HEK293 (cell line): ENCODE measurements at regions not wholly inside any gene's neighbourhood (a gene's known extent, or its start where the extent isn't known, plus 50 kb on each side); places are given as distances from the start of the nearest gene placed in this dataset.

ENCODE experiments used
- CTCF ChIA-PET: fragments of 350-600 bp; formaldehyde crosslinking; extraction: SDS; loops from one replicate; lab custom pipeline; 2021; ENCODE audit warnings: antibody characterized with exemption; lab: Yijun Ruan, JAX
- POLR2A ChIA-PET: fragments of 300-600 bp; formaldehyde crosslinking; extraction: SDS; loops from one replicate; lab custom pipeline; 2020; ENCODE audit warnings: antibody characterized with exemption, inconsistent platforms; lab: Yijun Ruan, JAX
- H3K27ac ChIP-seq: fragments of 200-500 bp; sonication (Bioruptor generic); 2 replicates; pipeline ENCODE4 v1.5.1; 2014; ENCODE audit warnings: low read depth, low read length, control low read depth, inconsistent platforms; ENCODE audit errors: extremely low read depth
- H3K36me3 ChIP-seq, 2 experiments: fragments of 200-500 bp in 1 of 2; sonication (Bioruptor generic) in 1 of 2; 1 replicate in 1 of 2; 2 replicates in 1 of 2; pipeline ENCODE4 v1.5.1; 2014 to 2017; ENCODE audit warnings: inconsistent platforms in 2 of 2, low read length in 2 of 2; ENCODE audit not compliant: control insufficient read depth in 2 of 2, insufficient read depth in 1 of 2
- H3K4me1 ChIP-seq: fragments of 200-500 bp; sonication (Bioruptor generic); 2 replicates; pipeline ENCODE4 v1.5.1; 2014; ENCODE audit warnings: mild to moderate bottlenecking, low read length, inconsistent platforms; ENCODE audit not compliant: control insufficient read depth, insufficient read depth
- H3K4me3 ChIP-seq: 2 replicates; pipeline ENCODE4 v1.5.1; 2011; ENCODE audit warnings: low read depth, mild to moderate bottlenecking, control low read depth, low read length, moderate library complexity
- H3K9me3 ChIP-seq: fragments of 200-500 bp; sonication (Bioruptor generic); 2 replicates; pipeline ENCODE4 v1.5.1; 2014; ENCODE audit warnings: low read depth, low read length, inconsistent platforms; ENCODE audit not compliant: control insufficient read depth, insufficient read depth
- FEZF1 ChIP-seq: fragments of 450-650 bp; formaldehyde crosslinking; IDR thresholded peaks from 2 replicates; pipeline ENCODE4 v1.5.1; 2016; ENCODE audit warnings: missing biosample characterization, missing genetic modification characterization
- HIC1 ChIP-seq: fragments of 450-650 bp; formaldehyde crosslinking; IDR thresholded peaks from 2 replicates; pipeline ENCODE4 v1.5.1; 2016; ENCODE audit warnings: missing biosample characterization, missing genetic modification characterization
- OSR2 ChIP-seq: fragments of 450-650 bp; formaldehyde crosslinking; IDR thresholded peaks from 2 replicates; pipeline ENCODE4 v1.5.1; 2016; ENCODE audit warnings: missing biosample characterization, missing genetic modification characterization
- PRDM2 ChIP-seq: fragments of 450-650 bp; formaldehyde crosslinking; IDR thresholded peaks from 2 replicates; pipeline ENCODE4 v1.5.1; 2016; ENCODE audit warnings: missing biosample characterization, missing genetic modification characterization, borderline replicate concordance
- ZBTB17 ChIP-seq: fragments of 450-650 bp; formaldehyde crosslinking; IDR thresholded peaks from 2 replicates; pipeline ENCODE4 v1.5.1; 2016; ENCODE audit warnings: missing biosample characterization, missing genetic modification characterization
- ZBTB44 ChIP-seq: fragments of 450-650 bp; IDR thresholded peaks from 2 replicates; pipeline ENCODE4 v1.5.1; 2018; ENCODE audit warnings: missing biosample characterization, mild to moderate bottlenecking, missing genetic modification characterization
- ZNF132 ChIP-seq: fragments of 450-650 bp; formaldehyde crosslinking; IDR thresholded peaks from 2 replicates; pipeline ENCODE4 v1.5.1; 2017; ENCODE audit warnings: missing biosample characterization, missing genetic modification characterization, borderline replicate concordance
- ZNF23 ChIP-seq: fragments of 450-650 bp; formaldehyde crosslinking; IDR thresholded peaks from 2 replicates; pipeline ENCODE4 v1.5.1; 2016; ENCODE audit warnings: missing biosample characterization, missing genetic modification characterization, borderline replicate concordance
- ZNF335 ChIP-seq: fragments of 450-650 bp; formaldehyde crosslinking; conservative IDR thresholded peaks from 2 replicates; pipeline ENCODE4 v1.5.1; 2016; ENCODE audit warnings: missing biosample characterization, missing genetic modification characterization
- ZNF596 ChIP-seq: fragments of 450-650 bp; IDR thresholded peaks from 2 replicates; pipeline ENCODE4 v1.5.0; 2018; ENCODE audit warnings: missing biosample characterization, mild to moderate bottlenecking, missing genetic modification characterization, moderate library complexity
- ZSCAN30 ChIP-seq: fragments of 450-650 bp; IDR thresholded peaks from 2 replicates; pipeline ENCODE4 v1.5.1; 2018; ENCODE audit warnings: missing biosample characterization, mild to moderate bottlenecking, missing genetic modification characterization, moderate library complexity
- TF ChIP-seq, protein P1 (sequence below): fragments of 450-650 bp; formaldehyde crosslinking; IDR thresholded peaks from 2 replicates; pipeline ENCODE4 v1.5.1; 2017; ENCODE audit warnings: missing biosample characterization, missing genetic modification characterization
- TF ChIP-seq, protein P2 (sequence below): sonication (generic); formaldehyde crosslinking; IDR thresholded peaks from 2 replicates; pipeline ENCODE4 v1.8.1; 2022; ENCODE audit warnings: mild to moderate bottlenecking, moderate library complexity, missing genetic modification reagents

GRCh38 chr1:200245473-200245872 lies 164.4 kb downstream of the ZNF281 start (continued):
- TF ChIP-seq, protein P1, sequence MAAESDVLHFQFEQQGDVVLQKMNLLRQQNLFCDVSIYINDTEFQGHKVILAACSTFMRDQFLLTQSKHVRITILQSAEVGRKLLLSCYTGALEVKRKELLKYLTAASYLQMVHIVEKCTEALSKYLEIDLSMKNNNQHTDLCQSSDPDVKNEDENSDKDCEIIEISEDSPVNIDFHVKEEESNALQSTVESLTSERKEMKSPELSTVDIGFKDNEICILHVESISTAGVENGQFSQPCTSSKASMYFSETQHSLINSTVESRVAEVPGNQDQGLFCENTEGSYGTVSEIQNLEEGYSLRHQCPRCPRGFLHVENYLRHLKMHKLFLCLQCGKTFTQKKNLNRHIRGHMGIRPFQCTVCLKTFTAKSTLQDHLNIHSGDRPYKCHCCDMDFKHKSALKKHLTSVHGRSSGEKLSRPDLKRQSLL (tag by site-specific recombination): no peak
- no peak for TF ChIP-seq HIC1 (tag by site-specific recombination)
- no peak for TF ChIP-seq ZNF596

DNA sequence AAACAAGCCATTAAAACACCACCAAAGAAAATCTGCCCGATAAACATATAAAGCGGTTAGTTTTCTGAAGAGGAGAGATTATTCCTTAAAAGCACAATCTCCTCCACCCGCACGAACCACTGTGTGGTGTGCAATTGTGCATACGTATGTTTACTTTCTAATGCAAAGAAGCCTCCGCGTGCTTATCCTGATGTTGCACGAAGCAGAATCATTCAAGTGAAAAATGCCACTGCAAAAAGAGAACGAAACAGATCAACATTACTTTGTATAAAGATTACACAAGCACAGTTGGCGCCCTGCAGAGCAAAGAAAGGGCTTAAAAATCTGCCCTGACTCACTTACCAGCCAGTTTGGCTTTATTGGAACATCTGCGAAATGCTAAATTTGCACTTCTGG lies 166.8 kb downstream of the ZNF281 start:
- no peaks in the 10 kb centered on the region for H3K36me3 ChIP-seq
- H3K4me3 ChIP-seq: no peak overlapping the region
- ChIA-PET CTCF (interaction anchor here (0.7 kb wide), 1 partner anchor 51 kb away, joined by 3 read pairs; no protein-coding TSS in a partner anchor), POLR2A (no interaction called here)
- no peaks in the 10 kb centered on the region for H3K9me3 ChIP-seq
- H3K27ac ChIP-seq: peak overlapping the region; percentile 48; the same call in 1 of the 2 replicates
- TF ChIP-seq FEZF1 (tag by site-specific recombination): 0 out of 2 replicates have a peak, but pooled peaks have one; percentile 18
- TF ChIP-seq PRDM2 (tag by site-specific recombination): no peak
- TF ChIP-seq, protein P2, sequence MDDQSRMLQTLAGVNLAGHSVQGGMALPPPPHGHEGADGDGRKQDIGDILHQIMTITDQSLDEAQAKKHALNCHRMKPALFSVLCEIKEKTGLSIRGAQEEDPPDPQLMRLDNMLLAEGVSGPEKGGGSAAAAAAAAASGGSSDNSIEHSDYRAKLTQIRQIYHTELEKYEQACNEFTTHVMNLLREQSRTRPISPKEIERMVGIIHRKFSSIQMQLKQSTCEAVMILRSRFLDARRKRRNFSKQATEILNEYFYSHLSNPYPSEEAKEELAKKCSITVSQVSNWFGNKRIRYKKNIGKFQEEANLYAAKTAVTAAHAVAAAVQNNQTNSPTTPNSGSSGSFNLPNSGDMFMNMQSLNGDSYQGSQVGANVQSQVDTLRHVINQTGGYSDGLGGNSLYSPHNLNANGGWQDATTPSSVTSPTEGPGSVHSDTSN (CRISPR knock-in tag): no peak
- no peak for TF ChIP-seq ZNF132
- TF ChIP-seq ZNF335 (tag by site-specific recombination): peak; percentile 62; the same call in 1 of the 2 replicates
- peak; percentile 89 for TF ChIP-seq ZBTB44
- TF ChIP-seq ZSCAN30: 0 out of 2 replicates have a peak, but pooled peaks have one; percentile 8
- no peak for TF ChIP-seq ZNF23
- TF ChIP-seq ZBTB17 (tag by site-specific recombination): 0 out of 2 replicates have a peak, but pooled peaks have one; percentile 53
- peak; percentile 31; the same call in 1 of the 2 replicates for TF ChIP-seq OSR2 (tag by site-specific recombination)
- no peaks in the 10 kb centered on the region for H3K4me1 ChIP-seq
